AG09319 (cell line): ENCODE measurements at regions not wholly inside any gene's neighbourhood (a gene's known extent, or its start where the extent isn't known, plus 50 kb on each side); places are given as distances from the start of the nearest gene placed in this dataset.

Experiments used
- DNase-seq: peaks from one replicate; pipeline ENCODE4 v3.0.0-alpha.2; 2010; ENCODE audit warnings: low read depth; ENCODE audit errors: extremely low read depth
- TF ChIP-seq, protein P1 (sequence below): IDR thresholded peaks from 2 replicates; pipeline ENCODE4 v1.5.1; 2011; ENCODE audit warnings: low read depth, mild to moderate bottlenecking, inconsistent platforms, low read length, moderate library complexity

DNA sequence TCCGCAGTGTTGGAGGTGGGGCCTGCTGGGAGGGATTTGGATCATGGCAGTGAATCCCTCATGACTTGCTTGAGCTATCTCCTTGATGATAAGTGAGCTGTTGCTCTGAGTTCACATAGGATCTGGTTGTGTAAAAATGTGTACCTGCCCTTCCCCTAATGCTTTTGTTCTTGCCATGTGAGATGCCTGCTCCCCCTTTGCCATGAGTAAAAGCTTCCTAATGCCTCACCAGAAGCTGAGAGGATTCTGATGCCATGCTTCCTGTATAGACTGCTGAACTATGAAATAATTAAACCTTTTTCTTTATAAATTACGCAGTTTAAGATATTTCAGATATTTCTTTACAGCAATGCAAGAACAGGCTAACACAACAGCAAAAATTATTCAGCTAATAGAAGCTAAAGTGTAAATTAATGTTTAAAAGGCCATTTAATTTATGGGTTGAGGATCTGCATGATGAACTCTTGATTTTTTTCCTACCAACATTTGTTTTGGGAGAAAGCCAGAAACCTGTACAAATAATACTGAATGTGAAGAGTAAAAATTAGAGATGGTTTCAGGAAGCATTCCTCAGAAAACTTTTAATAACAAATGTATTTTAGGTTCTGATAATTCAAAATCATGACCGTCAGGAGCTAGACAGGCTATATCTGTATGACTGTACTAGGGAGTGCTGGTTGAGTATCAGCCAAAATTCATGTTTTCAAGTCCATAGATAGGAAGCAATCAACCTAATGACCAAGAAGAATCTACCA lies 177.5 kb upstream of the GRIA4 start:
- DNase-seq = no peak
- TF ChIP-seq, protein P1, sequence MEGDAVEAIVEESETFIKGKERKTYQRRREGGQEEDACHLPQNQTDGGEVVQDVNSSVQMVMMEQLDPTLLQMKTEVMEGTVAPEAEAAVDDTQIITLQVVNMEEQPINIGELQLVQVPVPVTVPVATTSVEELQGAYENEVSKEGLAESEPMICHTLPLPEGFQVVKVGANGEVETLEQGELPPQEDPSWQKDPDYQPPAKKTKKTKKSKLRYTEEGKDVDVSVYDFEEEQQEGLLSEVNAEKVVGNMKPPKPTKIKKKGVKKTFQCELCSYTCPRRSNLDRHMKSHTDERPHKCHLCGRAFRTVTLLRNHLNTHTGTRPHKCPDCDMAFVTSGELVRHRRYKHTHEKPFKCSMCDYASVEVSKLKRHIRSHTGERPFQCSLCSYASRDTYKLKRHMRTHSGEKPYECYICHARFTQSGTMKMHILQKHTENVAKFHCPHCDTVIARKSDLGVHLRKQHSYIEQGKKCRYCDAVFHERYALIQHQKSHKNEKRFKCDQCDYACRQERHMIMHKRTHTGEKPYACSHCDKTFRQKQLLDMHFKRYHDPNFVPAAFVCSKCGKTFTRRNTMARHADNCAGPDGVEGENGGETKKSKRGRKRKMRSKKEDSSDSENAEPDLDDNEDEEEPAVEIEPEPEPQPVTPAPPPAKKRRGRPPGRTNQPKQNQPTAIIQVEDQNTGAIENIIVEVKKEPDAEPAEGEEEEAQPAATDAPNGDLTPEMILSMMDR = no peak

GRCh38 chr11:105429096-105429910 lies 180.6 kb upstream of the GRIA4 start:
- no peak for DNase-seq
- TF ChIP-seq, protein P1 = no peak

- DNase-seq = no peak
- TF ChIP-seq, protein P1 = no peak
Measured at GRCh38 chr11:105407101-105407500, 202.8 kb upstream of the GRIA4 start.

DNA sequence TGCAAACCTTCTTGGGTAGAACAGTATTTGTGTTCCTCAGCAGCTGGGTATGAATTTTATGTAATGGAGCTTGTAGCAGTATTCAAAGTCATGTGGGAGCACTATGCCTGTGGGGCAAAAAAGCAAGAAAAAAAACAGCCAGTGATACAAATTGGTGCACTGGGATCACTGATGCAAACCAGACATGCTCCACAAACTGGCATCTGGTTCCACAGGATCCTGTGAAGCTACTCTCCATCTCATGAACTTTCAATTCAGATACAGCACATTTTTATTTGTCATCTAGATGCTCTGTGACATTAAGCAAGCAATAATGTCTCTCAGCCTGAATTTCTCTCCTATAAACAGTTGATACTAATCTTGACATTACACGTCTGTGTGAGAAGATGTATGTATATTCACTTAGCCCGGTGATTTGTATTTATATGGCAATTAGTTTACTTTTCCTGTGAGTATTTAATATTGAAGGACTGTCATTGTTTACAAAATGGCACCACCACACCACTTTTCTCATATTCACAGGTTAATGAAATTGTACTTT lies 208.5 kb upstream of the GRIA4 start:
- DNase-seq = no peak
- TF ChIP-seq, protein P1 = no peak

GRCh38 chr11:105399511-105399910 lies 210.4 kb upstream of the GRIA4 start:
- TF ChIP-seq, protein P1 = no peak
- no peak for DNase-seq

- TF ChIP-seq, protein P1 = no peak
- DNase-seq = no peak
Measured at GRCh38 chr11:105398636-105399035, 211.2 kb upstream of the GRIA4 start.

DNA sequence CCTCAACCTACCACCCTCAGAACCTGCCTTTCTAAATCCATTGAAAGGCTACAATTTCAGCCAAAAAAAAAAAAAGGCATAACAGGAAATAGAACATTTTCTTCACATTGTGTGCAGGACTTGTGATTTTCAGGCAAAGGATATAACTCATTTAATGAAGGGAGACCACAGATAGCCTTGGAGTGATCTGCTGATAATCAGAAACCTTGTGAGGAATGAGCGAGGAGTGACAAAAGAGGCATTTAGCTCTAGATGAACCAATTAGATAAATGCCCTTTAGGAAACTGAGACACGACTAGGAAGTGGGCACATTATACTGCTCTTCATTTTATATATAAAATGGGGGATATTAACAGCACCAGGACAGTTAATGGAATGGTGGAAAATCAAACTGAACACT lies 216.5 kb upstream of the GRIA4 start:
- DNase-seq = no peak
- TF ChIP-seq, protein P1 = no peak
